HG02623 (cell line): ENCODE measurements at regions not wholly inside any gene's neighbourhood (a gene's known extent, or its start where the extent isn't known, plus 50 kb on each side); places are given as distances from the start of the nearest gene placed in this dataset.

Experiments used
- ATAC-seq: cut with Tn5 transposase; IDR thresholded peaks from one replicate; pipeline ENCODE4 v1.9.1; 2021; ENCODE audit warnings: moderate library complexity; ENCODE audit not compliant: unreplicated experiment

- no peak for ATAC-seq
These were observed 185.3 kb upstream of the GPR26 start for GRCh38 chr10:123480845-123481244.

DNA sequence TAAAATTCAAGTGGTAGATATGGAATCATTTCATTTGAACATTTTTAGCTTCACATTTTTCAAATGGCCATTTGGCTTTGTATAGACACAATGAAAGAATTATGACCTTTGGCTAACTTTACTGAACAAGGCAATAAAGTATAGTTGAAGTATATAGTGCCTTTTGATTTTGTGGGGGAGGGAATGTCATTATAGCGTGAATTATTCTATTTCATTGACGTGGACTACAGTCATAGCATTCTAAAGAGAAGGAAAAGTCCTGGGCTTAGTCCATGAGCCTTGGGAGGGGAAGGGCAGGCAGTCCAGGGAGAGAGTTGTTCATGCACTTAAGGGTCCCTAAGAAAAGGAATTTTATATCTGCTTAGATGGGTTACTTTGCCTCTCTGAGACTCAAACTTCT, 181.4 kb upstream of the GPR26 start:
- ATAC-seq: no peak

- ATAC-seq: no peak
These were observed 180.7 kb upstream of the GPR26 start for GRCh38 chr10:123485341-123485960.

DNA sequence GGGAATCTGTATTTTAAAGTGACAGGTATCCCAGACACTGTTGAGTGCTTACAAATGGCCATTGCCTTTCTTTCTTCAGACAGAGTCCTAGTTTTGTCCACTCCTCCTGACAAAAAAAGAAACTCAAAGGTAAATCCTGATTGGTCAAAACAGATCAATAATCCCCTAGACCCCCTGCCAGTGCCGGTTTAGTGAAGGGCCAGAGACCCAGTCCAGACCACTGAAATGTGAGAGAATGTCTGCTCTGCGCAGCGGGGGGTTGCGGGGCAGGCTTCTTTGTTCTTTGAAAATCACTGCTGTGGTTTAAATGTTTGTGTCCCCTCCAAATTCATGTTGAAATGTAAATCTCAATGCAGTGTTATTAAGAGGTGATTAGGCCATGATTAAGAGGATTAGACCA, 177.7 kb upstream of the GPR26 start:
- no peak for ATAC-seq

GRCh38 chr10:123491364-123491763, 174.8 kb upstream of the GPR26 start:
- no peak for ATAC-seq

DNA sequence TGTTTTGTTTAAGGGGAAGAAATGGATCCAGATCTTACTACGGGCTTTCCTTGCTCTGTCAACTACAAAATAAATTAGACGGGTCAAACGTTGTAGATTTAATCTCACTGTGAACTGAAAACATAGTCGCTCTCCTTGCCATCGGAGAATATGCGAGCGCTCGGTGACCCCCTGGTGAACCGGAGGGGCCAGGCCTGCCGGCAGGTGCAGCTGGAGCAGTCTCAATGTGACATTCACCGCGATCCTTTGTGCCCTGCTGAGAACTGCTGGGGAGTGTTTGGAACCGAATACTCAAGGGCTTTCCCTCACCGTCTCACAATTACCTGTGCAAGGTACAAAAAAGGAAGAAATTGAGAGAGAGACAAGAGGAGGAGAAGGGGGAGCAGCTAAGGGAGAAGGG, 174.1 kb upstream of the GPR26 start:
- no peak for ATAC-seq

GRCh38 chr10:123494301-123494808, 171.8 kb upstream of the GPR26 start:
- ATAC-seq: no peak

DNA sequence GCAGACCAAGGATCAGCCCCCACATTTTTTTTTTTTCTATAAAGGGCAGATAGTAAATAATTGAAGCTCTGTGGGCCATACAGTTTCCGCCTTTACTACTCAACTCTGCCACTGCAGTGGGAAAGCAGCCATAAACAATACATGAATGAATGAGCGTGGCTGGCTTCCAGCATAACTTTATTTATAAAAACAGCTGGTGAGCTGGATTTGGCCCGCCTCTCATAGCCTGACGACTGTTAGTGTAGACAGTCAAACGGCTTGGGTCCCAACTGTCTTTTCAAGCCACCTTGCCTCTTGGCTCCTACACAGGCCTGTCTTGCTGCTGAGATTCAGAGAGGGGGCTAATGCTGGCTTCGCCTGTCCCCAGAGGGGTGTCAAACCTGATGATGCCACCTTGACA, 169.8 kb upstream of the GPR26 start:
- no peak for ATAC-seq

DNA sequence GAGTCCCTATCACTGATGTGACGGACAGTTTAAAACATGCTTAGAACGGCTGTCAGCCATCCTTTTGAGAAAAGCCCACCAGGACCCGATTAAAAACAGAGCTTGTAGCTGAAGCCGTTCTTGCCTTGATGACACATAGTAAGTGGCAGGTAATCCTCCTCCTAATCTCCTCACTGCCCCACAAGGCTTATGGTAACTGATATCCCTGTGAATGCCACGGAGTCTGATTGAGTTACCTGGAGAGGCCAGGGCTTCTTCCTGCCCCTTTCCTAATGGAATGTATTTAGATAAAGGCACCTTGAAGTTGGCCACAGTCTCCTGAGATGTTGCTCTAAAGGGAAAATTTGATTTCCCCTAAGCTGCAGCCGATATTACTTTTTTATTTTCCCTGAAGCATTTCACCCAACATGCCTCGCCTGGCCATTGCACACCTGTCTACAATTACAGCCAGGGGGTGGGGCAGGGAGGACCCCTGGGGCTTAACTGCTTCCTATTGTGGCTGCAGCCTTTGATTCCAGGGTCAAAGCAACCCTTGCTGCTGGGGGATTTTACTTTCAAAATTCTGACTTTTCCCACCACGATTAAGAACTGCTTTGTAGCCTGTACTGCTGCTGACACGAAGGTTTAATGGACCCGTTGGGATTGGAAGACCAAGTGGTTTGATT, 169.0 kb upstream of the GPR26 start:
- ATAC-seq: no peak

DNA sequence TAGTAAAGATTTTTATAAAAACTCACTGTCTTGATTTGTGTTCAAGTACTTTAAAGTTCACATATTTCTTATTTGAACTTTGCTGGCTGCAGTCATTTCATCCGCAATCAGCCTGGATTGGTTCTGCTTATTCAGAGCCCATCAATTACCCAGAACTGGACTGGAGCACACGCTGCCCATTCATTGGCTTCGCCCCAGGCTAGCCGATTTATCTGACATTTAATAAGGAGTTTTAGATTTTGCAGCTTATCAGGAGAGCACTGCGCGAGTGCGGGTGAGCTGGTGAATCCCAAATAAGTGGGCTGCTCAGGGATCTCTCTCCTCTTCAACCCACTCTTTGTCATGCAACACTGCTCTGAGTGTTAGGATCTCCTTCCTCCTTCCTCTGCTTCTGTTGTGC, 166.0 kb upstream of the GPR26 start:
- no peak for ATAC-seq

DNA sequence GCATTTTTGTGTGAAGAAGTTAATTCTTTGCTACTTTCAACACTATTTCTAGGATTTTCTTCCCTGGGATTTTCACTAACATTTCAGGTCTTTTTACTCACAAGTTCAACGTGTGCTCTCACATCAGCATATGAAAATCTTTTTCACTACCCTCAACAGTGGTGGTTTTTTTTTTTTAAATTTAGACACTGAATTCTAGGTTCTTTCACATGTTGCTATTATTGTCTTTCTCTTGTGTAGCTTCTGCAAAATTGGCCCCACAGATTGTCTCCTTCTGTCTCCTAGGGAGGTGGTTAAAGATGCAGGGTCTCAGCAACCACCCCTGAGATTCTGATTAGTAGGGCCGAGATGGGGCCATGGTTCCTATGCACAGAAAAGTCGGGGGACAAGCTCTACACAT, 165.0 kb upstream of the GPR26 start:
- ATAC-seq: no peak

DNA sequence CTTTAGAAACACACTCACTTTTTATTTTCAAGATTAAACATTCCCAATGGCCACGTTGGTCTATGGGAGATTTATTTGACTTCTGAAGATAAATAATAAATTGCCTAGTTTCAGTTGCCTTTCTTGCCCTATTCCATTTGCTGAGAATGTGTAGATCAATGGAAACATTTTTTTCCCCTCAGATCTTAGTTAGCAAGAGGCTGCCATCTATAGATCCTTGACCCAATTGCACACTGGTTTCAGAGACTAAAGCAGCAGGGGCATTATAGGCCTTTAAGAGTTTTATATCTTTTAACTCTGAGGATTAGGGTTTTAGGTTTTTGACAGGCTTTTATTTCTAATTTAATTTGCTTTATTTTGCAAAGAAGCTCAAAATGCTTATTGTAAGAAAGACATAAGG, 163.2 kb upstream of the GPR26 start:
- ATAC-seq: no peak

DNA sequence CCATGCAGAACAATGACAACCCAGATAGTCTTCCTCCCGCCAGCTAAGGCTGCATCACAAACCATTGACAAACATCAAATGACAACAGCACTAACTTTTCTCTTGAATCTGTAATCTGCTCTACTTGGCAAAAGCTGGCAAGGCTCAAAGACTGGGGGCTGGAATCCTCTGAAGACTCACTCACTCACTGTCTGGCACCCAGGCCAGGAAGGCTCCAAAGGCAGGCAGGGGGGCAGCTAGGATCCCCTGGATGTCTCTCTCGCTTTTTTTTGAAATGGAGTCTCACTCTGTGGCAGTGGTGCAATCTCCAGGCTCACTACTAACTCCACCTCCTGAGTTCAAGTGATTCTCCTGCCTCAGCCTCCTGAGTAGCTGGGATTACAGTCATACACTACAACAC, 159.7 kb upstream of the GPR26 start:
- ATAC-seq: no peak

GRCh38 chr10:123507298-123507697, 158.9 kb upstream of the GPR26 start:
- no peak for ATAC-seq

- no peak for ATAC-seq
These were observed 156.8 kb upstream of the GPR26 start for GRCh38 chr10:123509338-123509737.

DNA sequence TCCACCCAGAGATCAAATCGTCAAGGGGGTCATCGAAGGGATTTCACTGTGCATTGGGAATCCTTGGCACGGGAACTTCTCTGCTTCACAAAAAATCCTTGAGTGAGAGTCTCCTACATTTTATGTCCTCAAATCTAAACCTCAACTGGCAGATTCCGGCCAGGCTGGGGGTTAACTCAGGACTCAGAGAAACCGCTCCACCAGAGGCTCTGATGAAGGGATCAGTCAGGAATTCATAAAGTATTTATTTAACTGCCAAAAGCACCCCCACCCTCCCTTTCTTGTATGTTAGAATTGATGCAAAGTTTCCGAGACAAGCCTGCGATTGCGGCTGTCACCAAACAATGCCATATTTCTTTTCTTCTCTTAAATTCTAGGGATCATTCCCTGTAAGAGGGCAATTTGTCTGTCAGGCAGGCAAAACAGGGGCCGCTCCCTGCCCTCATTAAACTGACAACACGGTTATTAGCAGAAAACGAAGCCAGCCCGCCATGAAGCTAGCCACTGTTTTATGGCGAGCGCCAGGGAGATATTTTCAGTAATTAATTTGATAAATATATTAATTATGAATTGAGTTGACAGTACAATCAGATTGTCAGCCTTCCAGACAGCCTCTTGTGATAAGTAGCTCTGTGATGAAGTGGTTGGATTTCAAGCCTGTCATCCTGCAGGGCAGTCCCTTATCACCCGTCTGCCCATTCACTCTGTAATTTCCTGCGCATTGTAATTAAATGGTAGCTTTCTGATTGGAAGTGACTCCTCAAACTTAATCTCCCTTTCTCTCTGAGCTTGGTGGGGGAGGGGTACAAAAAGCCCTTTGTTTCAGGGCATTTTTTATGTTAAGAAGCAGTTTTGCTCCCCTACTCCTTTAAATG, 153.0 kb upstream of the GPR26 start:
- no peak for ATAC-seq

DNA sequence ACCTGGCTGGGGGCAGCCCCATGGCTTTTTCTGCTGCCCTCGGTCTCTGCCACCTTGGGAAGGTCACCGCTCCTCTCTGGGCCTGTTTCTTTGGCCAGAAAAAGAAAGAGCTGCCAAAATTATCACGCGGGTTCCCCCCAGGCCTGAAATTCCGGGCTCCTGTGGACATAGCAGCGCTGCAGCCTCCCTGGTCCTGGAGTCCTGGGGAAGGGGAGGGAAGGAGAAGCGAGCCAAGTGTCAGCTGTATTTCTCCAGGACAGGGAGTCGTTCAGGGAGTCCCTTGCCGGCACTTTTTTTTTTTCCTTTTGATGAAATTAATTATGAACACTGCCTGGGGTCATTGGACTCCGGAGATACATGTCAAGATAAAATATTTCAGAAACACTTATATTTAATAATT, 152.3 kb upstream of the GPR26 start:
- ATAC-seq: no peak

DNA sequence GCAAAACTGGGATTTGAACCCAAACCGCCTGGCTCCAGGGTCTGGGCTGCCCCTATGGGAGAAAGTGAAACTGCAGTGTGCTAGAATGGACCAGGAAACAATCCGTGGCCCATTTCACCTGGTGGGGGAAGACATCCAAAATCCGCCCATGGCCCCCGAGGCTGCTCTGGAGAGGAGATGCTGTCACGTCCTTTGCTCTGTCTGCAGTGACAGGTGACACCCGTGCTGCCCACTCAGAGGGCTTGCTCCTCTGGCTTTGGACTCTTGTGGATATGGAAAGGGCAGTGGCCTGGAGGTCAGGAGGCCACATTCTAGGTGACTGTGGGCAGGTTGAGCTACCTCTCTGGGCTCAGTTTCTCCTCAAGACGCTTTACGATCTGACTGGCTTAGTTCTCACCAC, 151.2 kb upstream of the GPR26 start:
- no peak for ATAC-seq

DNA sequence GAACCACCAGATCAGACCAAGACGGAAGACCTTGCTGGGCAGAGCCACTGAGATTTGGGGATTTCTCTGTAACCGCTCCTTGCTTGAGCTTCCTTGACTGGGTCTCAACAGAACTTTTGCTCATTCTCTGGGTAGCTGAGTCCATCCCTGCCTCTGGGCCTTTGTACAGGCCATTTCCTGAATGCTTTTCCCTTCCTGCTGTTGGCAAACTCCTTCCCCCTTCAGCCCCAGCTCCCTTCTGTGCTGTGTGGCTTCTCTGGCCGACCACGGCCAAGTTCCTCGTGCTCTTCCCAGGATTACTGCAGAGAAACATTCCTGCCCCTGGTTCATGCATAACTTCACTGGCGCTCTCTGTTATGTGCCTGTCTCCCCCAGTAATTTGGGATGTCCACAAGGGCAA, 150.5 kb upstream of the GPR26 start:
- no peak for ATAC-seq

DNA sequence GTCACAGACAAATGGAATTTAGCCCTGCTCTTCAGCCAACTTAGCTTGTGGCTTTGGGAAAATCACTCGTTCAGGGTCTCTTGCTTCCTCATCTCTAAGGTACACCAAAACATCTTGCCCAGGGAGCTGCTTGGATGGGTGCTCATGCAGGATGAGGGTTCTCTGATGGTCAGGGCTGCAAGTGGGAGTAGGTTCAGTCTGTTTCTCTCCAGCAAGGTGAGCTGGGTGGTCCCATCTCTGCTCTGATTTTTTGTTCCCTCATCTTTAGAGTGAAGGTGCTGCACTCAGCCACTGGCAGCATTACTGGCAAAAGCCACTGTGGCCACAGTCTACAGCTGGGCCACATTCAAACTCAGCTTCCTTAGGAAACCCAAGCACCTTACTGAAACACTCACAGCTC, 149.9 kb upstream of the GPR26 start:
- no peak for ATAC-seq

- no peak for ATAC-seq
These were observed 148.7 kb upstream of the GPR26 start for GRCh38 chr10:123517426-123517825.

DNA sequence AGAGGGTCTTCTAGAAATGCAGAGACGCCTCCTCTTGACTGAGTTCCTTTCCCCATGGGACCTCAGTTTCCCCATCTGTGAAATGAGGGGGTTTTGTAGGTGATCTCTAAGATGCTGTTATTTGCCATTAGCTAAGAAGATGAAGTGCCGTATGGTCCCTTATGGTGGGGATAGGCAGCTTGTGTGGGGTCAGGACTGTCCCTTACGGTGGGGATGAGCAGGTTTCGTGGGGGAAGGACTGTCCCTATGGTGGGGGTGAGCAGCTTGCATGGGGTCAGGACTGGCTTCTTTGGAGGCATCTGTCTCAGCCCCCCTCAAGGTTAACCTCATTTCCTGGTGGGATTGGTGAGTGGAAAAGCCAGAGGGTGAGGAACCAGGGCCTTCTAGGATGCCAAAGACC, 148.3 kb upstream of the GPR26 start:
- ATAC-seq: no peak
